GM18873 (cell line): ENCODE measurements at regions not wholly inside any gene's neighbourhood (a gene's known extent, or its start where the extent isn't known, plus 50 kb on each side); places are given as distances from the start of the nearest gene placed in this dataset.

Experiments used
- ATAC-seq: cut with Tn5 transposase; IDR thresholded peaks from one replicate; pipeline ENCODE4 v1.9.1; 2021; ENCODE audit warnings: mild to moderate bottlenecking, moderate library complexity, moderate number of reproducible peaks; ENCODE audit not compliant: unreplicated experiment, low FRiP score

DNA sequence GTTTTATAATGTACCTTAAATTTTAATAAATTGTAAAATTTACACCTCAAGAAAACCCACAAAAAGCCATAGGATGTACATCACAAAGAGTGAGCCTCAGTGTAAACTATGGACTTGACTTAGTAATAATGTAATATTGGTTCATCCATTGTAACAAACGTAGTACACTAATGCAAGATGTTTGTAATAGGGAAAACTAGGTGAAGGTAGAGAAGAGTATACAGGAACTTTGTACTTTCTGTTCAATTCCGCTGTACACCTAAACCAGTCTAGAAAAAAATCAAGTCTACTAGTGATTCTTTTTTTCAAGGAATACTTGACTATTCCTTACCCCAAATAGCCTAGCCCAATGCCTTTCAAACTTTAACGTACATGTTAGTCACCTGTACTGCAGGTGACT lies 222.3 kb upstream of the FGGY start:
- no peak for ATAC-seq

DNA sequence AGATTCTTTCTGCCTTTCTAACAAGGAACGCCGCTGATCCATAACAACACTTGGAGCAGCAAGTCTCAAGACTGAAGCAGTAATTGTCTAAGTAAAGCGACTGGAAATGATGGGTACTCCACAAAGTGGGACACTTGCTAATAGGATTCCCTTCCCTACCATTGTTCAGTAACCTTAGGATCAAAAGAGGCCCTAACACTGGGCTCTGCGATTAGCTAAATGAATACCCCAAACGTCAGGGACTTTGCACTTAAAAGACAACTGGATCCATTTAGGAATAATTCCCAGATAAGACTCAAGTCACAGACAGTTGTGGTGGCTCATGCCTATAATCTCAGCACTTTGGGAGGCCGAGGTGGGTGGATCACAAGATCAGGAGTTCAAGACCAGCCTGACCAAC lies 221.9 kb upstream of the FGGY start:
- no peak for ATAC-seq

DNA sequence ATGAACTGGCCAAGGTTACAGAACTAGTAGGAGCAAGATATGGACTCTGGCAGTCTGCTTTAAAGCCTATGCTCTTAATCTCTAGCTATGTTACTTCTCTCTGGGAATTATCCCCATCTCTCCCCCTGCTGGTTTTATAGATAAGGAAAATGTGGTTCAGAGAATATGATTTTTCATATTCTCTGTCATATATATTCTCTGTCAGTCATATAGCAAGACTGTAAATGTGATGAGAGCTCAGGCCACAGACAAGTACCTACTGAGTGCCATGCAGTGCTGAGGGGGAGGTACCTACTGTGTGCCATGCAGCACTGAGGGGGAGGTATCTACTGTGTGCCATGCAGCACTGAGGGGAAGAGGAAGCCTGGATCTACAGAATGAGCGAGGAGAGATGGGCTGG lies 220.3 kb upstream of the FGGY start:
- ATAC-seq: no peak

DNA sequence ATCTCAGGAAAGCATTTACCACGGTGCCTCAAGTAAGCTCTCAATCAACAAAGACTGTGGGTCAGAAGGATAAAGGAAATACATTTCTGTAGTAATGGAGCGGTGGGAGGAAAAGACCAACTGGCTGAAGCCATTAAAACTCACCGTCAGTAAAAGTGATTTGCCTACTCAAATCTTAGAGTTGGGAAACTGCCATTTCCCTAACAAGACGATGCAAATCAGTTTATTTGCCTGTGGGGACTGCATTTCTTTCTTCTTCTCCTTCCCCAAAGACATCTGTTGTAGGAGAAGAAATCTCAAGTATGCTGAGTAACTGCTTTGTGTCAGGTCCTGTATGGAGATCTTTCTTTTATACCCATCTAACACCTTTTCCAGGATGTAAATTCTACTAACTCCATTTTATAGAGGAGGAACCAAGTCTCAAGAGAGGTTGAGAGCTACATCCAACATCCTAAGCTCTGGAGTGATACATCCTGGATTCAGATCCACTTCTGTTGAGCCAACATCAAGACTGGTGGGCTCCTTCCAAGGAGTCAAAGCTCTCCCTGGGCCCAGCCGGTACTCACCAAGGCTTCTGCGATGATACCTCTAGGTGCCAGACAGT lies 219.3 kb upstream of the FGGY start:
- no peak for ATAC-seq

DNA sequence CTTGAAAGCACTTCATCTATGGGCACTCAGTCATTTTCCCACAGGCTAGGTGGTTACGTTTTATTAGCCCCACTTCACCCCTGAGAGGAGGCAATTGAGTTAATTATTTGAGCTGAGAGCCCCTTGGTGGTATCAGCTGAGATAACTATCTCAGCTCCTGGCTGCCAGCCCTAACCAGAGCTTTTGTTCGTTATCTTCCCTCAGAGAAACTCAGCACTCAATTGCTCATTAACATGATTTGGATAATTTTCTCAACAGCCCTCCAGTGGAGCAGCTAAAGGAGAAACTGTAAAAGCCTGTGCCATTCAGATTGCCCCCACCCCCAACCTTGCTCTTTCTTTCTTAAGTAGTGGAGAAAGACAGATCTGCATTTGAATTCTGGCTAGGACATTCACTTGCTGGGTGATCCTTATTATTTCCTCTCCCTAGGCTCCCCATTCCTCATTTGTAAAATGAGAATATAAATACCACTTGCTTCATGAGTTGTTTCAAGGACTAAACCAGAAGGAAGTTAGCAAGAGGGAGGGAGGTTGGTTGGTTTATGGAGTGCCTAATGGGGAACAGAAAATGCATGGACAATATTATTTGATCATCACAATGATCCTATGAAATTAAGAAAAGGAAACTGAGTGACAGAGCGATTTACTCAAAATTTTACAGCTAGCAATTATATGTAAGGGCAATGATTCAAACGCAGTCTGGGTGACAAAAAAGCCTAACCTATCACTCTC lies 218.7 kb upstream of the FGGY start:
- ATAC-seq: no peak

DNA sequence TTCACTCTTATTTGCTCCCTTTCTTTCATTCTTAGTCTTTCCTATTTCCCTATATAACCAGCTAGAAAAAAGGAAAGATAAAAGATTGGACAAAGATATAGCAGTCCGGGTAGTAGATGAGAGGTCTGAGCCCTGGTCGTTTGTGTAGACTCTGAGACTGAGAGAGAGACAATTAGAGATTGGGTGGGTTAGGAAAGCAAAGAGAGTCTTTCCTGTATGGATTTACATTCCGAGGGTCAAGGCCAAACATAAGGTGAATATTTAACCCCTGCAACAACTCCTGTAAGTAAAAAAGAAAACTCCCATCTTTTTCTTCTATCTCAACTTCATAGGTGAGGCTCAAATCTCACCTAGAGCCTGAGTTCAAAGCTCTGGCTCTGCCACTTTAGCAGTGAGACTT lies 218.0 kb upstream of the FGGY start:
- ATAC-seq: no peak

DNA sequence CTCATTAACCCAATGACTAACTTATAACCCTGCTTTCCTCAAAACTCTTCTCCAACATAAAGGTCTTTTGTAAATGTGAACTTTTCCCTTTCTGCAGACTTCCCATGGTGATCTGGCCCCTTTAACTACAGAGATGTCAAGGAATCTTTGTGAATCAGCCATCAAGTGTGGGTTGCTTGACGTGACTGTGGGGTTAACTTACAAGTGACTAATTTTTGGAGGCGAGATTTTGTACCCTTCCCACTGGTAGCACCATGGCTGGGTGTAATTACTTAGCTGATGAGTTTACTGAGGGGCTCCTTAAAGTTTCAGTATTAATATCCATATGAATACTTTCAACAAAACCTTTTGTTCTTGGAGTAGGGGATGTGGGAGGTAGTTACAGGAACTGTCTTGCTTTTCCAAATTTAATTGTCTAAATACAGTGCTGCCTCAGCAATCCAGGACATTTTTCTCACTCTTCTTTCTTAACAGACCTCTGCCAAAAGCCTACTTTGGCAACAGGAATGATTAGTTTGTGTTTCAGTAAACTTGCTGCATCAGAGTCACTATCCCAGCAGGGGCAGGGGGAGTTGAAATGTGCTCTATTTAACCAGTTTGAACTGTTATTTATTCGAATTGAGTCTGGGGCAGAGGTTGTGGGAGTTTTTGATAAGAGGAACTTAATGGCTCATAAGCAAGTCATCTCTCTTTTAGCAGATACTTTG lies 217.3 kb upstream of the FGGY start:
- no peak for ATAC-seq

DNA sequence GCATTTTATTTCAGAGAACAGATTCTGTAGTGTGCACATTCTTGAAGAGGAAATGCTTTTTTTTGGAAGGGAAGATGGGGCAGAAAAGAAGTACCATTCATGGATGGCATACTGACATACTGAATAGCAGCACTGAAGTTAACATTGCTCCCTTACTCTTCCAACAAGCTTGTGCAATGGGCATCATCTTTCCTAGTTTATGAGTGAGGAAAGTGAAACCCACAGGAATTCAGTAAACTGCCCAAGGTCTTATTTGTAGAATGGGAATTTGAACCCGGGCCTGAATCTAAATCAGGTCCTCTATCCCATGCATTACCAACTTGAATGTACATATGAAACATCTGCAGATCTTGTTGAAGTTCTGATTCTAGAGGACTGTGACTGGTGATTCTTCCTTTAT lies 215.7 kb upstream of the FGGY start:
- no peak for ATAC-seq

DNA sequence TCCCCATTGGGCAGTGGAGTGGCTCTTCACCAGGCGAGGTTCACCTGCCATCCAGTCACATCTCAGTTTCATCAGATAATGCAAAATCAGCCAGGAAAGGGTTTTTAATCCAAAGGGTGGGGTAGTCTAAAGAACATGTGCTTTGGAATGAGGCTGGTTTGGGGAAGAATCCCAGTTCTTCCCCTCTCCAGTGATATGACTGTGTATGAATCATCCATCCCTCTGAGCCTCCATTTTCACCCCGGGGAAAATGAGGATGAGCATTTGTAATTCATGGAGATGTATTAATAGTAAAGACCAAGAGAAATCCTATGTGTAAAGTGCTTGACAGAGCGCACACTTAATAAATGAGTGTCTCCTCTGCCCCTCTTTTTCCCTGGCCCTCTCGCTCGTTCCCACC lies 215.1 kb upstream of the FGGY start:
- ATAC-seq: no peak

DNA sequence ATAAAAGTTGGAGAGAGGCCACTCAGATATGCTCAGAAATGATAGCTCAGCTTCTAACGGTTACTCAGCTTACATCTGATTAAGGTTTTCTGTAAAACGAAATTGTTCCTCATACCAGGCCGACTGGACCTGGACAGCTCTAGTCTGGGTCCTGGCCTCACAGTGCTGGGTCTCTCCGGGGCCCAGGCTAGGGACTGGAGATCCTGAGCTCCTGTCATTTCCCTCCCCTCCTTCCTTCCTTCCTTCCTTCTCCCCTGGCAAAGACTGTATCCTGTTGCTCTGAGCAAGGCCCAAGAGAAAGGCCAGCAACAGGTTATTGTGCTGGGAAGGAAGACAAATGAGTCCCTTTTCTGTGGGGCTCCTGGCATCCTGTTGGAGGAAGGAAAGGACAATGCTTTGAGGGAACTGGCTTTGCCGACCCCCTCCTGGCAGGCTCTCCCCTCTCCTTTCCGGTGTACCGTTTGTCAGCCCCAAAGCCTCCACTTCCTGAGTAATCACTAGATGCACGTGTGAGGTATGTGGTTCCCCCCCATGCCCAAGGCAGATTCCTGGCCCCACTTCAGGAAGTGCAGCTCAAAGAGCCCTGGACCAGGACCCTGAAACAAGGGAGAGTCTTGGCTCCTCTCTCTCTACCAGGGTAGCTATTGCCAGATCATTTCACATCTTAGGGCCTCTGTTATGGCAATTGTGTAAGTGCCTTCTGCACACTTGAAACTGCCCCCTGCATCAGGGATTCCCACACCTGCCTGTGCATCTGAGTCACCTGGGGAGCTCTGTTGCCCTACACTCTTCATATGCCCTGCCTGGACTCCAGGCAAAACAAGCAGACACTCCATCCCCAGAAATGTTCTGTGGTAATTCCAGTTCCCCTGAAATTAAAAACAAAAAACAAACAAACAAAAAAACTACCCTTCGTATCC lies 212.7 kb upstream of the FGGY start:
- ATAC-seq: no peak

DNA sequence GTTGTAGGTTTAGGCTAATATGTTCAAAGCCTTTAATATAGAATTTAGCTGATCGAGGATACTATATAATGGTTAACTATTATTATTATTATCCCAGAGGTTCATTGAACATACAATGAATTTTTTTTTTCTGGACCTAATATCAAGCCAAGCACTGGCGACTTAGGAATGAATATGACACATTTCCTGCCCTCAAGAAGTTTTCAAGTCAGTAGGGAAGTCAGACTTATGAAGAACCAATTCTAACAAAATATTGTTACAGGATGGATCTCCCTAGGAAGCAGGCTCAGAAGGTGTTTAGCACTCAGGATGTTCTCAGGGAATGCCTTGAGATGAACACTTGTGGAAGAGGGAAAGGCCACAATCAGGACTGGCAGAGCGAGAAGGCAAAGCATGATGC lies 211.8 kb upstream of the FGGY start:
- ATAC-seq: no peak

DNA sequence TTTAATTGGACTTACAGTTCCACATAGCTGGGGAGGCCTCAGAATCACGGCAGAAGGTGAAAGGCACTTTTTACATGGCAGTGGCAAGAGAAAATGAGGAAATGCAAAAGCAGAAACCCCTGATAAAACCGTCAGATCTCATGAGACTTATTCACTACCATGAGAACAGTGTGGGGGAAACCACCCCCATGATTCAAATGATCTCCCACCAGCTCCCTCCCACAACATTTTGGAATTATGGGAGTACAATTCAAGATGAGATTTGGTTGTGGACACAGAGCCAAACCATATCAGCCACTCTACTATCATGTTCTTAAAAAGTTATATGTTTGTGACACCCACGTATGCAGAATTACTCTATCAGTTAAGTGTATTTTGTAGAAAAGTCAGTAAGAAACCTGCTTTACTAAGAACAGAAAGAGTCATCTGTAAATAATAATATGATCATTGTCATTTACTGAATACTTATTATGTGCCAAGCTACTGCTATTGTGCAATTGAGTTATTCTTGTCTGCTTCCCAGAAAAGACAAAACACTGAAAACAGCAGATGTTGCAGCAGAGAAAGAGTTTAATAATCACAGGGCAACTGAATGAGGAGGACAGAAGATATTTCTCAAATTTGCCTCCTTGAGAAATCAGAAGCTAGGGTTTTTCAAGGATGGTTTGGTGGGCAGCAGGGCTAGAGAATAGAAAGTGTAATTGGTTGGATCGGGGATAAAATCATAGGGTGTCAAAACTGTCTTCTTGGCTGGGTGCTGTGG lies 207.7 kb upstream of the FGGY start:
- no peak for ATAC-seq

DNA sequence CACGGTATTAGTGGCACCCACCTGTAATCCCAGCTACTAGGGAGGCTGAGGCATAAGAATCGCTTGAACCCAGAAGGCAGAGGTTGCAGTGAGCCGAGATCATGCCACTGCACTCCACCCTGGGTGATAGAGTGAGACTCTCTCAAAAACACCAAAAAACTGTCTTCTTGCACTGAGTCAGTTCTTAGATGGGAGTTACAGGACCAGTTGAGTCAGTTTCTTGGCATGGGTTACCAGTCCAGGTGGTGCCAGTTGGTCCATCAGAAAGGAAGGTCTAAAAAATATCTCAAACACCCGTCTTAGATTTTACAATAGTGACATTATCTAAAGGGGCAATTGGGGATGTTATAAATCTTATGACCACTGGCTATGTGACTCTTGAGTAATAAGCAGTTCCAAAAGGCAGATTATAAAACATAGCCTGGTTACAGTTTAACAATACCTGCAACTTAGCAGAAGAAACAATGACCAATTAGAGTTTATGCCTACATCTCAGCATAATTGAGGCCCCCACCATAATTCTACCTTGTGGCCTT lies 206.9 kb upstream of the FGGY start:
- no peak for ATAC-seq

DNA sequence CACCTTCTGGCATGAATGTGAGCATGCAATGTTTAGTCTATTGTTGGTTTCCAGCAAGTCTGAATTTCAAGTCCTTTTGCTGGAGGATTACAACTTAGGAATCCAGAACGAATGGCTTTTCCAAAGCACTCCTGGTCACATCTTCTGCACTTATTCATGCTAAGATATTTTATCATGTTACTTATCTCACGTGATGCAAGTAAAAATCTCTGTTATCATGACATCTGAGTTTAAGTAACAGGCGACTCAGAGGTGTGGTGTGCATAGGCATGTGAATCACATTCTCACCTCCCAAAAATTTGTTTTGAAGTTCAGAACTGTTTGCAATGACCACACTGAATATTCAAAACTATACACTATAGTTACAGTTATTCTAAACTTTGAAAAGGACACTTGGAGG lies 204.8 kb upstream of the FGGY start:
- ATAC-seq: no peak

DNA sequence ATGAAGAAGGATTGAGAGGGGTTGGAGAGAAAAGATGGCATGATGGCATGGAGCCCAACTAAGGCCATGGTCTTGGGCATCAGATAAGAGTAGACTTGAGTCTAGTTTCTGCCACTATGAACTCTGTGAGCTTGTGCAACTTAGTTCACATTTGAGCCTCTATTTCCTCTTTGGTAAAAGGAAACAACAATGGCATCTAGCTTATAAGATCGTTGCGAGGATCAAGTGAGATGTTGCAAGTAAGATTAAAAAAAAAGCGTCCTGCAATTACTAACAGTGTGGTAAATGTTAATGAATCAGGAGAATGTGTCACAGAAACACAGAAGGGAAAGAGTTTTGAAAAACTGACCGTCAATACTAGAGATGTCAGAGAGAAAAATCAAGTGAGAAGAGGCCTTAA lies 202.9 kb upstream of the FGGY start:
- no peak for ATAC-seq

DNA sequence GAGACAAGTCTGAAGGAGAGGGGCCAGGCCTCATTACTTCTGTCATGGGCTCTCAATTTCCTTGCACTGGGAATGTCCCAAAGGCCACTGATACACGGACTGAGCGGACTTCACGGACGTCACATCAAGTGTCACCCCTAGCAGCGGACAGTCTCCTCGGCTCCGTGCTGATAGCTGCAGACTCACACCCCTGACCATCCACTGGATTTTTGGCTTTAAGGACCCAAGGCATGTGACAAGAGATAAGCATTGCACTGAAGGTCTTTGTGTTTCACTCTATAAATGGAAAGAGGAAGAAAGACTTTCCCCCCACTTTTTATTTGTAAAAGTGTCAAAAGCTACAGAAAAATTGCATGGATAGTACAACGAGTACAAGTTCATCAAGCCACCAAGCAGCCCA lies 200.4 kb upstream of the FGGY start:
- no peak for ATAC-seq

DNA sequence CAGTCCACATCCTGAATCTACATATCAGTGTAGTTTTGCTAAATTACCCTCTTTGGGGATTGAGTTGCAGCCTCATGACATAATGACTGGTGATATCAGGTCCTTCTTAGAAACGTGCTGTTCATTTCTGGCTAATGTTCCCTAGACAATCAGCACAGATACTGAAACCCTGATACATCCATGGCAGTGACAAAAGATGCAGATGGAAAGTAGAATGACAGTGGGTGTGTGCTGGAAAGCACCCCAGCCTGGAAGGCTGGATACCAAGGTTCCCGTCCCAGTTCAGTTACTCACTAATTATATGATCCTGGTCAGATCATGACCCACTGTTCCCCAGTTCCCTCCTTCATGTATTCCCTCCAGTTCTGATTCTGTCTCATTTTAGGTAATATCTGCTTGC lies 198.2 kb upstream of the FGGY start:
- no peak for ATAC-seq

DNA sequence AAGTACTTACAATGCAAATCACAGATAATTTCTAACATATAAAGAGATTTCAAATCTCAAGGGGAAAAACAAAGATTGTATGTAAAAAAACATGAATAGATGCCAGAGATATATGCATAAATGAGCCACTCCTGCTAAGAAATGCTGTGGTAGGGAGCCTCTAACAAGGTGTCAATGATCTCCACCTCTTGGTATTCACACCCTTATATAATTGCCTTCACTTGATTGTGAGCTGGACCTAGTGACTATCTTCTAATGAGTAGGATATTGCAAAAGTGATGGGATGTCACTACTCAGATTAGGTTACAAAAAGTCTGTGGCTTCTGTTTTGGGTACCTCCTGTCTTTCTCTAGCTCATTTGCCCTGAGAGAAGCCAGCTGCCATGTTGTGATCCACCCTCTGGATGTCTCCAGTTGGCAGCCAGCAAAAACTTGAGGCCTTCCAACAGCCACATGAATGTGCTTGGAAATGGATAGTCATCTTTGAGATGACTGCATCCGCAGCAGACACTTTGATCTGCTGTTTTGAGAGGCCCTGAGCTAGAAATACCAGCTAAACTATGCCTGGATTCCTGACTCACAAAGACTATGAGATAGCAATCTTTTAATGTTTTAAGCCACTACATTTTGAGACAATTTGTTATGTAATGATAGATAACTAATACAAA lies 196.1 kb upstream of the FGGY start:
- ATAC-seq: no peak

DNA sequence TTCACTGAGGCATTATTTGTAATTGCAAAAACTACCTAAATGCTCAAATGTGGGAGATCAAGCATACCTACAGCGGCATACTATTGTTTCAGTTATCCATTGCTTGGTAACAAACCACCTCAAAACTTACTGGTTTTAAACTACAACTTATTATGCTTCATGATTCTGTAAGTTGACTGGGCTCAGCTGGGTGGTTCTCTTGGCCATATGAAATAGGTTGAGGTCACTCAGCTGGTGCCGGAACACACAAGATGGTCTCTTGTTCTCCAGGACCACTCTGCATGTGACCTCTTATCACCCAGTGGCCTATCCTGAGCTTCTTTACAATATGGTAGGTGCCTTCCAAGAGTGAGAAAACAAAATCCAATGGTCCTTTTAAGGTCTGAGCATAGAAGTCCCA lies 195.4 kb upstream of the FGGY start:
- ATAC-seq: no peak
